Parathyroid adenoma (tissue), 2 donors: ENCODE measurements at regions not wholly inside any gene's neighbourhood (a gene's known extent, or its start where the extent isn't known, plus 50 kb on each side); places are given as distances from the start of the nearest gene placed in this dataset.

ENCODE experiments used
- H2AFZ ChIP-seq: fragments of 300-600 bp; sonication (generic); one replicate; pipeline ENCODE4 v1.7.0; 2017; ENCODE audit warnings: antibody characterized with exemption, mild to moderate bottlenecking
- H3K27ac ChIP-seq: fragments of 300-600 bp; sonication (generic); one replicate; pipeline ENCODE4 v1.7.0; 2017
- H3K27me3 ChIP-seq: fragments of 300-600 bp; sonication (generic); one replicate; pipeline ENCODE4 v1.7.0; 2017; ENCODE audit warnings: low read length; ENCODE audit not compliant: control insufficient read depth, insufficient read depth
- H3K36me3 ChIP-seq: fragments of 300-600 bp; sonication (generic); one replicate; pipeline ENCODE4 v1.7.0; 2017; ENCODE audit warnings: low read length; ENCODE audit not compliant: control insufficient read depth, insufficient read depth
- H3K4me1 ChIP-seq: fragments of 300-600 bp; sonication (generic); one replicate; pipeline ENCODE4 v1.7.0; 2017; ENCODE audit warnings: control low read depth
- H3K4me2 ChIP-seq: fragments of 300-600 bp; sonication (generic); one replicate; pipeline ENCODE4 v1.7.0; 2017; ENCODE audit warnings: low read length
- H3K4me3 ChIP-seq: fragments of 300-600 bp; sonication (generic); one replicate; pipeline ENCODE4 v1.7.0; 2017; ENCODE audit warnings: low read depth, low read length
- H3K79me2 ChIP-seq: fragments of 300-600 bp; sonication (generic); one replicate; pipeline ENCODE4 v1.7.0; 2017; ENCODE audit warnings: control low read depth
- H3K9ac ChIP-seq: fragments of 300-600 bp; sonication (generic); one replicate; pipeline ENCODE4 v1.7.0; 2017; ENCODE audit warnings: mild to moderate bottlenecking
- H3K9me3 ChIP-seq: fragments of 300-600 bp; sonication (generic); one replicate; pipeline ENCODE4 v1.7.0; 2017; ENCODE audit warnings: low read length; ENCODE audit not compliant: control insufficient read depth
- CTCF ChIP-seq: fragments of 300-600 bp; sonication (generic); IDR thresholded peaks from one replicate; pipeline ENCODE4 v1.7.0; 2017; ENCODE audit warnings: antibody characterized with exemption, mild to moderate bottlenecking
- donor health status: primary hyperparathyroidism.

GRCh38 chr5:136626531-136626930, 261.2 kb upstream of the TRPC7 start:
- H3K4me2 ChIP-seq = no peak overlapping the region
- no peaks in the 10 kb centered on the region for H3K79me2 ChIP-seq
- H3K9ac ChIP-seq = no peak overlapping the region
- H3K9me3 ChIP-seq = no peaks in the 10 kb centered on the region
- no peak overlapping the region for H3K4me3 ChIP-seq
- TF ChIP-seq CTCF = no peak
- no peaks in the 10 kb centered on the region for H3K4me1 ChIP-seq
- H3K36me3 ChIP-seq = no peaks in the 10 kb centered on the region
- H3K27me3 ChIP-seq = no peaks in the 10 kb centered on the region
- H3K27ac ChIP-seq = no peak overlapping the region
- H2AFZ ChIP-seq = no peak overlapping the region

- H3K27me3 ChIP-seq = no peaks in the 10 kb centered on the region
- H3K79me2 ChIP-seq = no peaks in the 10 kb centered on the region
- no peak for TF ChIP-seq CTCF
- H3K4me1 ChIP-seq = no peaks in the 10 kb centered on the region
- no peak overlapping the region for H2AFZ ChIP-seq
- no peak overlapping the region for H3K9ac ChIP-seq
- H3K9me3 ChIP-seq = no peaks in the 10 kb centered on the region
- H3K4me3 ChIP-seq = no peak overlapping the region
- no peak overlapping the region for H3K4me2 ChIP-seq
- no peaks in the 10 kb centered on the region for H3K36me3 ChIP-seq
- H3K27ac ChIP-seq = no peak overlapping the region
Measured at GRCh38 chr5:136622747-136623146, 257.4 kb upstream of the TRPC7 start.

- no peaks in the 10 kb centered on the region for H3K79me2 ChIP-seq
- H3K27ac ChIP-seq = no peak overlapping the region
- H3K4me3 ChIP-seq = no peak overlapping the region
- H3K27me3 ChIP-seq = no peaks in the 10 kb centered on the region
- H3K9me3 ChIP-seq = no peaks in the 10 kb centered on the region
- no peak for TF ChIP-seq CTCF
- H3K9ac ChIP-seq = no peak overlapping the region
- no peak overlapping the region for H2AFZ ChIP-seq
- no peak overlapping the region for H3K4me2 ChIP-seq
- no peaks in the 10 kb centered on the region for H3K36me3 ChIP-seq
- no peaks in the 10 kb centered on the region for H3K4me1 ChIP-seq
Measured at GRCh38 chr5:136621743-136622142, 256.4 kb upstream of the TRPC7 start.

- Histone ChIP-seq H3K27me3 (no peaks in the 10 kb centered on the region), H3K4me1 (no peaks in the 10 kb centered on the region), H3K36me3 (no peaks in the 10 kb centered on the region), H3K27ac (no peak overlapping the region), H3K4me2 (no peak overlapping the region), H3K4me3 (no peak overlapping the region), H3K9me3 (no peaks in the 10 kb centered on the region), H2AFZ (no peak overlapping the region), H3K79me2 (no peaks in the 10 kb centered on the region), H3K9ac (no peak overlapping the region)
- no peak for TF ChIP-seq CTCF
Measured at GRCh38 chr5:136620621-136621020, 255.3 kb upstream of the TRPC7 start.

GRCh38 chr5:136620016-136620419, 254.7 kb upstream of the TRPC7 start:
- no peaks in the 10 kb centered on the region for H3K36me3 ChIP-seq
- no peak overlapping the region for H3K4me3 ChIP-seq
- no peak overlapping the region for H2AFZ ChIP-seq
- no peak overlapping the region for H3K9ac ChIP-seq
- H3K4me1 ChIP-seq = no peaks in the 10 kb centered on the region
- H3K27ac ChIP-seq = no peak overlapping the region
- H3K79me2 ChIP-seq = no peaks in the 10 kb centered on the region
- no peak for TF ChIP-seq CTCF
- H3K27me3 ChIP-seq = no peaks in the 10 kb centered on the region
- no peak overlapping the region for H3K4me2 ChIP-seq
- no peaks in the 10 kb centered on the region for H3K9me3 ChIP-seq
